HG02970 (cell line): ENCODE measurements at regions not wholly inside any gene's neighbourhood (a gene's known extent, or its start where the extent isn't known, plus 50 kb on each side); places are given as distances from the start of the nearest gene placed in this dataset.
"Not testable (repeated sequence)": the region's sequence is repeated elsewhere in the genome, so short reads cannot be mapped to it uniquely, and the experiment has no call there.

ENCODE experiments used
- ATAC-seq: cut with Tn5 transposase; IDR thresholded peaks from one replicate; pipeline ENCODE4 v1.9.1; 2021; ENCODE audit warnings: mild to moderate bottlenecking, moderate library complexity, moderate number of reproducible peaks; ENCODE audit not compliant: unreplicated experiment, low FRiP score

- not testable (repeated sequence) for ATAC-seq
Measured at GRCh38 chr9:41771693-41772092, 357.5 kb downstream of the CNTNAP3B start.

GRCh38 chr9:41754822-41755221 lies 374.4 kb downstream of the CNTNAP3B start:
- ATAC-seq = not testable (repeated sequence)

DNA sequence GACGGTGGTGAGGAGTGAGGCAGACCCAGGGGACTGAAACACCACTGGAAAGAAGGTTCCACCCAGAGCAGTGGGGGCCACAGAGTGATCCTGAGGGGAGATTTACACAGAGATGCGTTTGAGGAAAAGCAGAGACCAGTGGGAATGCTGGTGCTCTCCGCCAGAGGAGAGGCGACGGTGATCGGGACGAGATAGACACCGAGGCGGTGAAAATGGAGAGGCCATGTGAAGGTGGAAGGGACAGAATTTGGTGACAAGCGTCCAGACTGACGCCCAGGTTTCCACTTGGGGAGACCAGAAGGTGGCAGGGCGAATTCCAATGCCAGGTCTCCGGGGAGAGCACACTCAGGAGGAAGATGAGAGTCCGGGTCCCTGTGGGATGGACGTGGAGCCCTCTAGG lies 374.8 kb downstream of the CNTNAP3B start:
- not testable (repeated sequence) for ATAC-seq

GRCh38 chr9:41741897-41742296 lies 387.3 kb downstream of the CNTNAP3B start:
- not testable (repeated sequence) for ATAC-seq

DNA sequence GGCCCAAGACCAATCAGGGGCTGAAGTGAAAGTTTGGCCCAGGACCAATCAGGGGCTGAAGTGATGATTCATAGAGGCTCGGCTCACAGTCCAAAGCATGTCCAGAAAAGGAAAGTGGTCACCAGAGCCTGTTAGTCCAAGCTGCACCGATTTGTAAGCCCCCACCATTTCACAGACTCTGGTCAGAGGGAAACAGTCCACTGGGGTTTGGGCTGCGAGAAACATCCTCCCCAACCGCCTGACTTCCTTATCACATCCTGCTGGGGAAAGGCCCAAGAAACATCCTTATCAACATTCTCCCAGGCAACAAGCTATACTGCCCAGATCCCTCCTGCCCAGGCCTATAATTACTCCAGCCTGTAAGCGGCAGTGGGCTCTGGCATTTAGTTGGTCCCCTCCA lies 388.1 kb downstream of the CNTNAP3B start:
- ATAC-seq = not testable (repeated sequence)

- ATAC-seq = not testable (repeated sequence)
Measured at GRCh38 chr9:41738681-41739080, 390.5 kb downstream of the CNTNAP3B start.

GRCh38 chr9:41699190-41699589 lies 430.0 kb downstream of the CNTNAP3B start:
- not testable (repeated sequence) for ATAC-seq

DNA sequence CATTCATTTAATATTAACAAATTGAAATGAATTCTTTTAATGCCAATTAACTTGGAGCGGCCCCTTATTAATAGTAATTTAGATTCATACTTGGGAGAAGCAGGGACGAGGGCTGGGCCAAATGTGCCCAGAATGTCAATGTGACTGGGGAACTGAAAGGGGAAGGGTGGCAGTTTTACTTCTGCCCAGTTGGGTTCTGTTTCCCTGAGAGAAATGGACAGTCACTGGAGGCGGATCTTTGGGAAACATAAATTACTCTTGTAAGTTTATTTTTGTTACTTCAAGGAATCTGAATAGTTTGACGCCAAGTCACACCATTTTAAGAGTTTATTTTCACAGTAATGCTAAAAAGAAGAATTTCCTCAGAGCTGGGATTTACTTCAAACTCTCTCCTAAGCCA lies 432.1 kb downstream of the CNTNAP3B start:
- not testable (repeated sequence) for ATAC-seq

- not testable (repeated sequence) for ATAC-seq
Measured at GRCh38 chr9:41679312-41679711, 449.9 kb downstream of the CNTNAP3B start.

GRCh38 chr9:41663497-41664036 lies 465.7 kb downstream of the CNTNAP3B start:
- ATAC-seq = not testable (repeated sequence)

DNA sequence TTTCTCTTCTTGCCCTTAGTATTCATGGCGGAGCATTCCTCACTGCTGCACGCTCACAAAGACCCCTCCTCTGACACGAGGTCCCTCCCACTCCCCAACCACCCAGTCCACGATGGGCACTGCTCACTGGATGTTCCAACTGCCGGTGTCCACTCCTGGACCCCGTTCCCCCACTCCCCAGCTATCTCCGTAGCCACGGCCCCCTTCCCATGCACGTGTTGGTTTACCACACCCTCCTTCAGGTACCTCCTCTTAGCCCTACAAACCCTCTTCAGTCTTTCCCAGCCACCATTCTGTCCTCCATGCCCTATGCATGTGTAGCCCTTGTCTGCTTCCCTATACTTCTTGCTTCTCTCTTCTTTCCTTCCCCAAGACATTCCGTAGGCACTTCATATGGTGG lies 469.6 kb upstream of the ZNG1F start:
- ATAC-seq = not testable (repeated sequence)

- not testable (repeated sequence) for ATAC-seq
Measured at GRCh38 chr9:41658116-41658515, 469.0 kb upstream of the ZNG1F start.

DNA sequence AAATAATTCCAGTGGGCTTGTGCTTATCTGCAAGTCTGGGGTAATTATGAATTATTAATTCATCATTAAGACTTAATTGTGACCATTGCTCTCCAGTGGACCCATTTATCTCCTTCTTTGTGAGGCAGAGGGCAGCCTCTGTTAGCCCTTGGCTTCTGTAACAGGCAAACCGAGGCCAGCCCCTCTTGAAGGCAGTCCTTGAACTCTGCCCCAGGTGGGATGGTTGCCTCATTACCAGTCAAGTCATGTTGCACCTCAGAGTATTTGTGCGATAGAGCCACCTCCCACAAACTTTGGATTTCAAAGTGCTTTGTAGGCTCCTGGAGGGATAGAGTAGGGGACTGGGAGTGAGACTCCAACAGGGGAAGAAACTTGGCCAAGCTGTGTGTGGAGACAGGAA lies 468.0 kb upstream of the ZNG1F start:
- not testable (repeated sequence) for ATAC-seq

GRCh38 chr9:41655071-41655554 lies 466.0 kb upstream of the ZNG1F start:
- ATAC-seq = not testable (repeated sequence)

- not testable (repeated sequence) for ATAC-seq
Measured at GRCh38 chr9:41654349-41654748, 465.2 kb upstream of the ZNG1F start.

DNA sequence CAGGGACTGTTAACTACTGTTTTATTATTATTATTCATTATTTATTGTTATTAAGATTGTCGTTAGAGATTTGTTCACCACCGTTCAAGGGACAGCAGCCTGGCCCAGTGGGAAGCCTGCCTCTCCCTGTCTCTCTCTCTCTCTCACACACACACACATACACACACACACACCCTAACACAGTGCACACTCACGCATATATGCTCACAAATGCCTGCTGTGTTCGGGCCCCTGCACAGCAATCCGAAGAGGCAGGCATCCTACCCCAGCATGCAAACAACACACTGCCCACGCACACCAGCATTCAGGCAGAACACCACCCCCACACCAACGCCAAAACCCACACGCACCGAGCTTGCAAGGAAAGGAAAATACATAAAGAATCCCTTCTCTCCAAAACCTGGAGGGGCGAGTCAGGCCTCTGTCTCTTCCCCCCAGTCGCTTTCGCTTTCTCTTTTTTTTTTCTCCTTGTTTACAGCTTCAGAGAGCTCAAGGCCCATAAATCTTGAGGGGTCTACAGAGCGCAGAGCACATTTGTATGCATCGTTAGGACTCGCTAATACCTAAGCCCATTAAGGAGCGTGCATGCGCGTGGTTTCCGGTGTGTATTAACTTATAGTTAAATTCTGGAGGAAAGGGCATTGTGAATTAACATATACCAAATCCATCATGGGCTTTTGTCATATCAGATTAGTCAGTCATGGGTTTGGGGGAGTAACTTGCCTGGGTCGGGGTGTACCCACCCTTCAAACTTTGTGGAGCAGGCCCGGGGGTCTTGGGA lies 464.6 kb upstream of the ZNG1F start:
- ATAC-seq = not testable (repeated sequence)

DNA sequence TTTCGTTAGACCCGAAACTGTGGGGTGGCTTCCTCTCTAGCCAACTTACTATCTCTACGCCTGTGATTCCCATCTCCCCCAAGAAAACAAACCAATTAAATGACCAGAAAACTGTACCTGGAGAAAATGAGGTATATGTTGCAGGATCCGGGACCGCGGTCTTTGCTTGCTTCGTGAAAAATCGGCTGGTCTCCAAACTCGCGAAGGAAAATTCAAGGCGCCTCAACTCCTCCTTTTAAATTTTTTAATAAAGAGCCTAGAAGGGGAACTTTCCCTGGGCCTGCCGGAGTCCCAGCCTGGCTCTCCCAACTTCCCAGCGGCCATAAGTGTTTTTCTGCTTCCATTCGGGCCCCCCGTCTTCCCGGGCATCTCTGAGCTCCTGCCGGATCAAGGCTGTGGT lies 463.7 kb upstream of the ZNG1F start:
- not testable (repeated sequence) for ATAC-seq

GRCh38 chr9:41652100-41652713 lies 463.1 kb upstream of the ZNG1F start:
- ATAC-seq = not testable (repeated sequence)

GRCh38 chr9:41650086-41650485 lies 461.0 kb upstream of the ZNG1F start:
- ATAC-seq = not testable (repeated sequence)

- ATAC-seq = not testable (repeated sequence)
Measured at GRCh38 chr9:41648564-41648963, 459.4 kb upstream of the ZNG1F start.

DNA sequence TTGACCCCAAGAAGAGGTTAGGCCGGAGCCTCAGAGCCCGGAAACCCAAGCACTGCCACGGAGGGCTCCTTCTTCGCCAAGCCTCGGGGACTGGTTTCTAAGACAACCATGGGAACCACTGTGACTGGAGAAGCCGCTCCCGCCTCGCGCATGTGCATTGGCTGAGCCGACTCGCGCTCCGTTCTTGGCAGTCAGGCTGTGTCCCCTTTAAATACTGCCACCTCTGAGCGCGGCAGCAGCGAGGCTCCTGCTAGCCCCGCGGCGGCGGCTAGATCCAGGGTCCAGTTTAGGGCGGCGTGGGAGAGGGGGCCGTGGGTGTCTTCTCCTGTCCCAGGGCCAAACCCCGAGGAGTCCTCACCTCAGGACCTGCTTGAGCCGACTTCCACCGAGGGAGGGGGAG lies 457.1 kb upstream of the ZNG1F start:
- ATAC-seq = not testable (repeated sequence)
